K562 (cell line): ENCODE measurements at regions not wholly inside any gene's neighbourhood (a gene's known extent, or its start where the extent isn't known, plus 50 kb on each side); places are given as distances from the start of the nearest gene placed in this dataset.

ENCODE experiments used
- ATAC-seq: fragments of 200-7000 bp; cut with Tn5 transposase; 3 replicates; pipeline ENCODE4 v1.9.1; 2020; ENCODE audit warnings: moderate library complexity
- BruUV-seq: library from RNA; stranded (reverse); fragments of 400-500 nt; replicated peaks from 2 replicates; lab custom pipeline; 2021; lab: Mats Ljungman, UMichigan
- CTCF ChIA-PET: fragments of 300-600 bp; formaldehyde crosslinking; extraction: SDS; loops from one replicate; lab custom pipeline; 2021; ENCODE audit warnings: low intra/inter-chr PET ratio; lab: Yijun Ruan, JAX
- POLR2A ChIA-PET: fragments of 300-600, 350-650 bp; sonication (Branson Sonifier 250); formaldehyde crosslinking; extraction: SDS; loops from one replicate; lab custom pipeline; 2021; ENCODE audit warnings: antibody characterized with exemption, inconsistent platforms; lab: Yijun Ruan, JAX
- DNase-seq, 4 experiments: peaks; one replicate each; pipeline versions ENCODE4 v3.0.0 to v3.0.0-alpha.2; 2011 to 2018; ENCODE audit warnings: low spot score in 3 of 4, mixed read lengths in 3 of 4; ENCODE audit errors: extremely low read depth in 1 of 4
- FAIRE-seq: peaks from 2 replicates; lab custom pipeline; 2011; peaks lifted over from hg19 to GRCh38; lab: Jason Lieb, UNC
- H2AFZ ChIP-seq: 2 replicates; pipeline ENCODE4 v1.6.0; 2011; ENCODE audit warnings: low read depth, low read length, control low read depth, inconsistent platforms
- H3K27ac ChIP-seq: fragments of 200-600 bp; 3 replicates; pipeline ENCODE4 v1.8.0; 2011; ENCODE audit warnings: low read depth, mild to moderate bottlenecking, control low read depth, inconsistent platforms, low read length, moderate library complexity, mixed read lengths; ENCODE audit errors: extremely low read depth
- H3K27me3 ChIP-seq, 2 experiments: fragments of 300-600 bp in 1 of 2; 2 replicates in 1 of 2; 3 replicates in 1 of 2; pipeline versions ENCODE4 v1.6.0 to v1.8.0; 2011; ENCODE audit warnings: inconsistent platforms in 2 of 2, low read length in 2 of 2, mild to moderate bottlenecking in 1 of 2, mixed read lengths in 1 of 2, moderate library complexity in 1 of 2; ENCODE audit not compliant: control insufficient read depth in 2 of 2, insufficient read depth in 2 of 2
- H3K36me3 ChIP-seq: fragments of 300-600 bp; 3 replicates; pipeline ENCODE4 v1.8.0; 2011; ENCODE audit warnings: mild to moderate bottlenecking, low read length, inconsistent platforms; ENCODE audit not compliant: control insufficient read depth, insufficient read depth
- H3K4me1 ChIP-seq, 2 experiments: fragments of 200-600 bp in 1 of 2; replicated peaks in 1 of 2; 2 replicates in 1 of 2; 3 replicates in 1 of 2; pipeline versions ENCODE4 v1.5.1 to v1.8.0; 2011; ENCODE audit warnings: inconsistent platforms in 2 of 2, low read length in 2 of 2, mild to moderate bottlenecking in 1 of 2, mixed read lengths in 1 of 2, moderate library complexity in 1 of 2; ENCODE audit not compliant: control insufficient read depth in 2 of 2, insufficient read depth in 2 of 2
- H3K4me2 ChIP-seq: 2 replicates; pipeline ENCODE4 v1.6.1; 2011; ENCODE audit warnings: low read length, control low read depth, inconsistent platforms, mixed read lengths; ENCODE audit not compliant: insufficient read depth
- H3K4me3 ChIP-seq: fragments of 200-600 bp; sonication (generic), shearing (Covaris generic); 2 replicates; pipeline ENCODE4 v1.5.1; 2016; ENCODE audit warnings: control low read depth, inconsistent platforms
- H3K79me2 ChIP-seq: fragments of 200-600 bp; 3 replicates; pipeline ENCODE4 v1.8.0; 2011; ENCODE audit warnings: low read length, inconsistent platforms; ENCODE audit not compliant: control insufficient read depth, insufficient read depth
- H3K9ac ChIP-seq, 2 experiments: 2 replicates each; pipeline versions ENCODE4 v1.6.0 to v1.6.1; 2011; ENCODE audit warnings: low read depth in 2 of 2, low read length in 2 of 2, control low read depth in 1 of 2, inconsistent platforms in 1 of 2, mild to moderate bottlenecking in 1 of 2, mixed read lengths in 1 of 2; ENCODE audit not compliant: insufficient read depth in 1 of 2
- H3K9me1 ChIP-seq: one replicate; pipeline ENCODE4 v1.6.0; 2011; ENCODE audit warnings: inconsistent platforms, mild to moderate bottlenecking, low read length, moderate library complexity; ENCODE audit not compliant: control insufficient read depth, insufficient read depth
- H3K9me3 ChIP-seq: replicated peaks from 2 replicates; pipeline ENCODE4 v1.5.1; 2011; ENCODE audit warnings: low read depth, low read length, inconsistent platforms; ENCODE audit not compliant: control insufficient read depth, insufficient read depth
- H4K20me1 ChIP-seq: replicated peaks from 2 replicates; pipeline ENCODE4 v1.6.1; 2011; ENCODE audit warnings: low read length, inconsistent platforms, mixed read lengths; ENCODE audit not compliant: control insufficient read depth, insufficient read depth
- DDX20 ChIP-seq: fragments of 450-650 bp; IDR thresholded peaks from 2 replicates; pipeline ENCODE4 v1.6.1; 2016; ENCODE audit warnings: missing genetic modification characterization, low read depth, mild to moderate bottlenecking, missing compliant biosample characterization, moderate library complexity
- FOS ChIP-seq: IDR thresholded peaks from 3 replicates; pipeline ENCODE4 v1.6.1; 2011; ENCODE audit not compliant: insufficient read length; ENCODE audit errors: extremely low read depth
- FOXO4 ChIP-seq: fragments of 450-650 bp; formaldehyde crosslinking; IDR thresholded peaks from 2 replicates; pipeline ENCODE4 v1.4.0; 2020; ENCODE audit warnings: mild to moderate bottlenecking, moderate library complexity
- IRF9 ChIP-seq: fragments of 450-650 bp; IDR thresholded peaks from 2 replicates; pipeline ENCODE4 v1.6.1; 2016; ENCODE audit warnings: missing biosample characterization, missing genetic modification characterization
- L3MBTL2 ChIP-seq: fragments of 450-650 bp; IDR thresholded peaks from 2 replicates; pipeline ENCODE4 v1.6.1; 2016; ENCODE audit warnings: mild to moderate bottlenecking, moderate library complexity
- MAFG ChIP-seq: fragments of 450-650 bp; conservative IDR thresholded peaks from 2 replicates; pipeline ENCODE4 v1.6.1; 2016; ENCODE audit warnings: missing genetic modification characterization, missing compliant biosample characterization
- RFX1 ChIP-seq: fragments of 450-650 bp; IDR thresholded peaks from 2 replicates; pipeline ENCODE4 v1.6.1; 2016; ENCODE audit warnings: mild to moderate bottlenecking, moderate library complexity
- SMARCE1 ChIP-seq: fragments of 450-650 bp; IDR thresholded peaks from 2 replicates; pipeline ENCODE4 v1.7.1; 2016; ENCODE audit warnings: mild to moderate bottlenecking
- ZBTB11 ChIP-seq, 3 experiments: fragments of 200-800 bp in 1 of 3; fragments of 250-450 bp in 1 of 3; fragments of 450-650 bp in 1 of 3; sonication (Bioruptor Pico) in 1 of 3; sonication (Bioruptor generic) in 1 of 3; formaldehyde crosslinking in 1 of 3; IDR thresholded peaks; 2 replicates each; pipeline versions ENCODE4 v1.6.1 to v1.8.0; 2016 to 2022; ENCODE audit warnings: mild to moderate bottlenecking in 2 of 3, missing genetic modification characterization in 2 of 3, missing compliant biosample characterization in 1 of 3, moderate library complexity in 1 of 3
- ZNF41 ChIP-seq: fragments of 250-450 bp; sonication (Bioruptor Pico); conservative IDR thresholded peaks from 2 replicates; pipeline ENCODE4 v1.4.0; 2020; ENCODE audit warnings: mild to moderate bottlenecking
- ZNF551 ChIP-seq: fragments of 250-450 bp; sonication (Bioruptor Pico); IDR thresholded peaks from 2 replicates; pipeline ENCODE4 v1.5.0; 2021; ENCODE audit warnings: mild to moderate bottlenecking, moderate library complexity
- ZNF586 ChIP-seq: fragments of 450-650 bp; formaldehyde crosslinking; conservative IDR thresholded peaks from 2 replicates; pipeline ENCODE4 v1.4.0; 2020; ENCODE audit warnings: mild to moderate bottlenecking, moderate library complexity
- WGBS: fragments of 100-300 bp; shearing (Covaris generic); methylation state at CpG from one replicate; pipeline ENCODE4 v1.1.6; 2016; ENCODE audit warnings: low coverage, mixed read lengths; ENCODE audit not compliant: insufficient coverage; ENCODE audit errors: missing lambda C conversion rate; 5-methylcytosine and 5-hydroxymethylcytosine counted together
- in situ Hi-C: fragments of 300-500 bp; cut with MboI; formaldehyde crosslinking; loops from 4 replicates; pipeline ENCODE4 v1.15.0; 2018; ENCODE audit warnings: inconsistent platforms, mixed read lengths
- intact Hi-C: fragments of 100-400 bp; cut with micrococcal nuclease; formaldehyde crosslinking; loops from 2 replicates; pipeline ENCODE4 v1.14.2; 2022

DNA sequence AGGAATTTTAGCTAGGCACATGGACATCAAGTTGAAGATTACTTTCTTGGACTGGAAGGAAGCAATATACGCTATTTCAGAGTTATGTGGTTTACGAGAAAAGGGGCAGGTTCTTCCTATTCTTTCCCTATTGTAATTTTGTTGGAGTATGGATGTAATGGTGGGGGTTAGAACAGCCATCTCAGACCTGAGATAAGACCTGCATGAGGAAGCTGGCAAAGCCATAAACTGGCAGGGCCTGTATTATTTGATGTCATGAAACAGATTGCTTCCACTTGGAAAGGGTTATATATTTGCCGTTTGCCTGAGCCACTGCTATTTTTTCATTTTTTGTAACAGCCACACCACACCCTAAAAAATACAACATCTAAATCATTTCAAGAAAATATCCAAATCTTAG, 220.5 kb upstream of the MAGI2 start:
- FAIRE-seq (no peak), ATAC-seq (no peak), DNase-seq (no peak)
- no peak overlapping the region for H3K9ac ChIP-seq
- no peaks in the 10 kb centered on the region for H3K4me1 ChIP-seq
- no TSS peak for BruUV-seq
- intact Hi-C loops = no loop called here
- no peak overlapping the region for H3K4me2 ChIP-seq
- 2% methylated on average over 3 of the region's 3 CpGs for WGBS
- CTCF ChIA-PET = no interaction called here
- no peak overlapping the region for H3K27ac ChIP-seq
- in situ Hi-C loops = loop anchor here (5.0 kb wide), 1 partner anchor 463 kb away; no protein-coding TSS in a partner anchor
- TF ChIP-seq DDX20 (tag) (no peak), IRF9 (tag) (no peak), ZNF551 (no peak), L3MBTL2 (no peak), RFX1 (no peak), ZBTB11 (CRISPR knock-in tag; IDR thresholded peaks at IDR 0.05) (no peak), FOXO4 (CRISPR knock-in tag) (no peak), ZNF41 (no peak), FOS (no peak), SMARCE1 (no peak), MAFG (tag) (no peak), ZNF586 (no peak)
- TF ChIP-seq, all 486 proteins: peak for 0
- no peaks in the 10 kb centered on the region for H3K27me3 ChIP-seq
- no peak overlapping the region for H3K4me3 ChIP-seq
- H4K20me1 ChIP-seq = no peaks in the 10 kb centered on the region
- H3K79me2 ChIP-seq = no peaks in the 10 kb centered on the region
- no peaks in the 10 kb centered on the region for H3K9me3 ChIP-seq
- POLR2A ChIA-PET = interaction anchor here (0.6 kb wide), 1 partner anchor 1566 kb away, joined by 3 read pairs; no protein-coding TSS in a partner anchor
- no peaks in the 10 kb centered on the region for H3K36me3 ChIP-seq
- H3K9me1 ChIP-seq = no peaks in the 10 kb centered on the region
- no peak overlapping the region for H2AFZ ChIP-seq
